GM12878 (cell line): ENCODE measurements at regions not wholly inside any gene's neighbourhood (a gene's known extent, or its start where the extent isn't known, plus 50 kb on each side); places are given as distances from the start of the nearest gene placed in this dataset.

ENCODE experiments used
- CTCF ChIP-seq, 3 experiments: IDR thresholded peaks in 2 of 3; conservative IDR thresholded peaks in 1 of 3; 2 replicates each; pipeline ENCODE4 v1.5.1; 2011; ENCODE audit warnings: low read depth in 3 of 3, low read length in 3 of 3, mild to moderate bottlenecking in 3 of 3, control low read depth in 2 of 3, moderate library complexity in 2 of 3, inconsistent platforms in 1 of 3, mixed read lengths in 1 of 3; ENCODE audit not compliant: control insufficient read depth in 2 of 3, insufficient read depth in 1 of 3; ENCODE audit errors: extremely low read depth in 1 of 3
- E2F4 ChIP-seq: IDR thresholded peaks from 2 replicates; pipeline ENCODE4 v1.6.1; 2012; ENCODE audit warnings: low read depth, low read length, improper control_type of control experiment
- EP300 ChIP-seq, 2 experiments: fragments of 150-350 bp in 1 of 2; IDR thresholded peaks; 2 replicates each; pipeline ENCODE4 v1.6.1; 2011 to 2012; ENCODE audit warnings: low read depth in 2 of 2, low read length in 2 of 2, borderline replicate concordance in 1 of 2, improper control_type of control experiment in 1 of 2, inconsistent platforms in 1 of 2; ENCODE audit not compliant: control insufficient read depth in 1 of 2
- FOXM1 ChIP-seq: IDR thresholded peaks from 2 replicates; pipeline ENCODE4 v1.6.1; 2012; ENCODE audit warnings: low read depth, mild to moderate bottlenecking, inconsistent platforms, low read length, moderate library complexity
- IKZF2 ChIP-seq, 2 experiments: fragments of 450-650 bp; IDR thresholded peaks; 2 replicates each; pipeline ENCODE4 v1.6.1; 2017; ENCODE audit warnings: mild to moderate bottlenecking in 2 of 2, moderate library complexity in 2 of 2
- NFYA ChIP-seq: IDR thresholded peaks from 2 replicates; pipeline ENCODE4 v1.6.1; 2011; ENCODE audit warnings: low read depth, mild to moderate bottlenecking, low read length, improper control_type of control experiment, borderline replicate concordance
- POLR2AphosphoS2 ChIP-seq: IDR thresholded peaks from 2 replicates; pipeline ENCODE4 v1.6.1; 2011; ENCODE audit warnings: low read depth, mild to moderate bottlenecking, low read length, improper control_type of control experiment, moderate library complexity
- SP1 ChIP-seq: IDR thresholded peaks from one replicate; pipeline ENCODE4 v1.6.1; 2011; ENCODE audit warnings: low read depth, low read length
- SUZ12 ChIP-seq: fragments of 200-600 bp; sonication (generic); IDR thresholded peaks from one replicate; pipeline ENCODE4 v1.6.1; 2018; ENCODE audit warnings: antibody characterized with exemption, mild to moderate bottlenecking; ENCODE audit not compliant: unreplicated experiment

GRCh38 chr20:12786276-12786675, 222.5 kb upstream of the SPTLC3 start:
- TF ChIP-seq EP300 (IDR thresholded peaks at IDR 0.05; ENCODE audit: borderline replicate concordance in 1 of 2, control insufficient read depth in 1 of 2, low read depth in 2 of 2, low read length in 2 of 2) (no peak), E2F4 (no peak), SUZ12 (no peak), POLR2AphosphoS2 (no peak), CTCF (IDR thresholded peaks at IDR 0.05 in 2 of 3, conservative IDR thresholded peaks at IDR 0.05 in 1 of 3; ENCODE audit: control insufficient read depth in 2 of 3, extremely low read depth in 1 of 3, insufficient read depth in 1 of 3, low read depth in 3 of 3, low read length in 3 of 3) (no peak), IKZF2 (IDR thresholded peaks at IDR 0.05) (no peak), FOXM1 (no peak), NFYA (no peak), SP1 (no peak)
